ENCODE measurements at regions not wholly inside any gene's neighbourhood (a gene's known extent, or its start where the extent isn't known, plus 50 kb on each side); places are given as distances from the start of the nearest gene placed in this dataset.
"Not testable (repeated sequence)": the region's sequence is repeated elsewhere in the genome, so short reads cannot be mapped to it uniquely, and the experiment has no call there.

- TF ChIP-seq CTCF (IDR thresholded peaks at IDR 0.05; ENCODE audit: insufficient read depth, low read length), result no peak
- no peak for DNase-seq (ENCODE audit: low read depth)
- H3K4me3 ChIP-seq (ENCODE audit: low read depth, low read length), result no peak overlapping the region
Measured at GRCh38 chr14:105773584-105773983, 247.2 kb downstream of the TMEM121 start.

DNA sequence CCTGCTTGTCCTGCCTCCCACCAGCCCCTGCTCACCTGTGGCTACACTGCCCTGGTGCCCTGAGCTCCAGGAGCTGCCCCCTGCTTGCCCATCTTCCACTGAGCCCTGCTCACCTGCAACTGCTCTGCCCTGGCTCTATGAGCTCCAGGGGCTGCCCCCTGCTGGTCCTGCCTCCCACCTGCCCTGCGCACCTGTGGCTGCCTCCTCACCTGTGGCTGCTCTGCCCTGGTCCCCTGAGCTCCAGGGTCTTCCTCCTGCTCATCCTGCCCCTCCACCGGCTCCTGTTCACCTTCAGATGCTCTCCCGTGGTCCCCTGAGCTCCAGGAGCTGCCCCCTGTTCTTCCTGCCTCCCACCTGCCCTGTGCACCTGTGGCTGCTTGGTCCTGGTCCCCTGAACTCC lies 247.6 kb downstream of the TMEM121 start:
- no peak overlapping the region for H3K4me3 ChIP-seq (ENCODE audit: low read depth, low read length)
- no peak for TF ChIP-seq CTCF (IDR thresholded peaks at IDR 0.05; ENCODE audit: insufficient read depth, low read length)
- DNase-seq (ENCODE audit: low read depth), result no peak

DNA sequence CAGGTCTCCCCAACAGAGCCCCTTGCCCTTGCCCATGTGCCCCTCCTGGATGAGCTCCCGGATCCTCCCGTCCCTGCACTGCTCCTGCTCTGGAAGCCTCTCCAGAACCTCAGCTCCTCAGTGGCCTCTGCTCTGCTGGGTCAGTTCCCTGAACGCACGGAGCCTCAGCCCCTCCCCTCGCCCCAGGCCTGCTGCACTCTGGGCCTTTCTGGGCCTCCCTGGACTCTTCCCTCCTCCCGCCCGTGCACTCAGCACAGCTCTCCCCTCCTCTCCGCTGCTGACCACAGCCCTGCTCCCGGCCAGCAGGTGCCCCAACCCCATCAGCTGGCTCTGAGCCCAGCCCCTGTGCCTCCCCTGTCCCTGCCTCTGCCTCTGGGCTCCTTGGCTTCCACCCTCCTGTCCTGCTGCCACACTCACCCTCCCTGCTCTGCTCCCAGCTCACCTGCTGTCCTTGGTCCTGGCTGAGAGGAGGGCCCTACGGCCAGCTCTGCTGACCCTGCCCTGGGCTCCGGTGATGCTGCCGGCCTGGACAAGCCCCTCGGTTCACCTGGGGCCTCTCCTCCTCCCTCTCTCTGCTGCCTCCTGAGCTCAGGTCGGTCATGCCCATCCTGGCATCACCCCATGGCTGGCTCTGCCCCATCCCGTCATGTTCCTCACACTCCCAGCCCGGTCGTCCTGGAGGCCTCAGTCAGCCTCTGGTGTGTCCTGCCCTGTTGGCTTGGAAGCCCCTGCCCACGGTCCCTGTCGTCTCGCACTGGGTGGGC lies 248.4 kb downstream of the TMEM121 start:
- not testable (repeated sequence) for DNase-seq (ENCODE audit: low read depth); H3K4me3 ChIP-seq (ENCODE audit: low read depth, low read length)

DNA sequence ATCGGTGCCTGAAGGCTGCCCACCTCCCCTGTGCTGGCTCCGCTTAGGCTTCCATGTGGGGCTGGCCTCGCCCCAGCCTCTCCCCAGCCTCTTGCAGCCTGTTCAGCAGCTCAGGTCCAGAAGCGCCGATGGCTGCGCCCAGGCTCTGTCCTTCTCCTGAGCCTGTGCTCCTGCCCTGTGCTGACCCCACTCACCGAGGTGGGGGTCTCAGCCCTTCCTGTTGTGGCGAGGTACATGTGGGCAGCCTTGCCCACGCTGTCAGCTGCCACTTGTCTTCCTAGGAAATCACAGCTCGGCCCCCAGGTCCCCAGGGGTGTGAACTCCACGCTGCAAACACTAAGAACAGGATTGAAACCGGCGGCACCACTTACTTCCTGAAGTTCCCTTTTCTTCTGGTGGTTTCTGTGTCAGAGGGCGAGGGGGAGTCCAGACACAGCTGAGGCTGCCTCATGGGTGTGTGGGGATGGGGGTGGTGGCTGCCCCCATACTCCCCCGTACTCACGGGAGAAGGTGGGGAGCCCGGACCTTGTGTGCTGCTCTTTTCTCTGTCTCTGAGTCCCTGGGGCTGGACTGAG lies 249.1 kb downstream of the TMEM121 start:
- H3K4me3 ChIP-seq (ENCODE audit: low read depth, low read length); DNase-seq (ENCODE audit: low read depth): not testable (repeated sequence)

GRCh38 chr14:105776112-105776511 lies 249.7 kb downstream of the TMEM121 start:
- not testable (repeated sequence) for DNase-seq (ENCODE audit: low read depth); H3K4me3 ChIP-seq (ENCODE audit: low read depth, low read length)

GRCh38 chr14:105776924-105777323 lies 250.5 kb downstream of the TMEM121 start:
- no peak for DNase-seq (ENCODE audit: low read depth)
- H3K4me3 ChIP-seq (ENCODE audit: low read depth, low read length), result no peak overlapping the region
- TF ChIP-seq CTCF (IDR thresholded peaks at IDR 0.05; ENCODE audit: insufficient read depth, low read length), result no peak

- DNase-seq (ENCODE audit: low read depth), result no peak
- TF ChIP-seq CTCF (IDR thresholded peaks at IDR 0.05; ENCODE audit: insufficient read depth, low read length), result no peak
- H3K4me3 ChIP-seq (ENCODE audit: low read depth, low read length), result no peak overlapping the region
Measured at GRCh38 chr14:105783707-105784106, 257.3 kb downstream of the TMEM121 start.

DNA sequence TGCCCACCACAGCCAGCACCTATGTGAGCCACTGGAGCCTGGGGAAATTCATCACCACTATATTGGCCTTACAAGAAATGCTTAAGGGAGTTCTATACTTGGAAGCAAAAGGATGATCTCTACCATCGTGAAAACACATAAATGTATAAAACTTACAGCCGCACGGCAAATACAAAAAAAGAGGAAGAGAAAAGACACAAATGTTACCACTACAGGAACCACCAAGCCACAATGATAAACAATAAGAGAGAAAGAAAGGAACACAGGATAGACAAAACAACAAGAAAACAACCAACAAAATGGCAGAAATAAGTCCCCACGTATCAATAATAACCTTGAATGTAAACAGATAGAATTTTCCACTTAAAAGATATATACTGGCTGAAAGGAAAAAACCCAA lies 267.5 kb downstream of the TMEM121 start:
- no peak overlapping the region for H3K4me3 ChIP-seq (ENCODE audit: low read depth, low read length)
- DNase-seq (ENCODE audit: low read depth), result no peak
- TF ChIP-seq CTCF (IDR thresholded peaks at IDR 0.05; ENCODE audit: insufficient read depth, low read length), result no peak
